ENCODE measurements at regions not wholly inside any gene's neighbourhood (a gene's known extent, or its start where the extent isn't known, plus 50 kb on each side); places are given as distances from the start of the nearest gene placed in this dataset.

DNA sequence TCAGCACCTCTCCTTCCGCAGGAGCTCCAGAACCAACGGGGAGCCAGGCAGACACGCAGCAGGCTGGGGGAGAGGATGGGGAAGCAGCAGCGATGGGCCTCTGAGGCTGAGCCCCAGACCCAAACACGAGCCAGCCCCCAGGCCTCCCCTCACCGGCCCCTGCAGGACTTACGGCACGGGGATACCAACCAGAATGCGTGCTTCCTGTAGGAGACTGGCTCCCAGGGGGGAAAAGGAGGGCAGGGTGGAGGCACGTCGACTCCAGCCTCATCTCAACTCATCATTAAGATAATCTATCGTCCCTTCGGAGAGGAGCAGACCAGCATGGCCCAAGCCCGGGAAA, 495.1 kb upstream of the MYT1L start:
- TF ChIP-seq, protein P1, sequence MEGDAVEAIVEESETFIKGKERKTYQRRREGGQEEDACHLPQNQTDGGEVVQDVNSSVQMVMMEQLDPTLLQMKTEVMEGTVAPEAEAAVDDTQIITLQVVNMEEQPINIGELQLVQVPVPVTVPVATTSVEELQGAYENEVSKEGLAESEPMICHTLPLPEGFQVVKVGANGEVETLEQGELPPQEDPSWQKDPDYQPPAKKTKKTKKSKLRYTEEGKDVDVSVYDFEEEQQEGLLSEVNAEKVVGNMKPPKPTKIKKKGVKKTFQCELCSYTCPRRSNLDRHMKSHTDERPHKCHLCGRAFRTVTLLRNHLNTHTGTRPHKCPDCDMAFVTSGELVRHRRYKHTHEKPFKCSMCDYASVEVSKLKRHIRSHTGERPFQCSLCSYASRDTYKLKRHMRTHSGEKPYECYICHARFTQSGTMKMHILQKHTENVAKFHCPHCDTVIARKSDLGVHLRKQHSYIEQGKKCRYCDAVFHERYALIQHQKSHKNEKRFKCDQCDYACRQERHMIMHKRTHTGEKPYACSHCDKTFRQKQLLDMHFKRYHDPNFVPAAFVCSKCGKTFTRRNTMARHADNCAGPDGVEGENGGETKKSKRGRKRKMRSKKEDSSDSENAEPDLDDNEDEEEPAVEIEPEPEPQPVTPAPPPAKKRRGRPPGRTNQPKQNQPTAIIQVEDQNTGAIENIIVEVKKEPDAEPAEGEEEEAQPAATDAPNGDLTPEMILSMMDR (IDR thresholded peaks at IDR 0.05; ENCODE audit: low read length) = no peak
- TF ChIP-seq EZH2phosphoT487 (IDR thresholded peaks at IDR 0.05; ENCODE audit: low read length) (no peak), EZH2 (optimal IDR thresholded peaks at IDR 0.05; ENCODE audit: low read depth, low read length) (no peak)

Data from MM.1S (cell line).